Upper lobe of left lung (tissue), 4 donors: ENCODE measurements at regions not wholly inside any gene's neighbourhood (a gene's known extent, or its start where the extent isn't known, plus 50 kb on each side); places are given as distances from the start of the nearest gene placed in this dataset.

Experiments
- CTCF ChIP-seq, 6 experiments: fragments of 450-650 bp in 4 of 6; fragments of 200-600 bp in 2 of 6; sonication (generic) in 2 of 6; IDR thresholded peaks; one replicate each; pipeline ENCODE4 v1.5.1; 2016 to 2019; ENCODE audit warnings: antibody characterized with exemption in 6 of 6
- EP300 ChIP-seq, 4 donors: sonication (generic); formaldehyde crosslinking; IDR thresholded peaks; one replicate each; pipeline ENCODE4 v1.5.1; 2017; ENCODE audit warnings: antibody characterized with exemption in 4 of 4, control low read depth in 2 of 4
- POLR2A ChIP-seq, 4 donors: fragments of 450-650 bp; IDR thresholded peaks; one replicate each; pipeline ENCODE4 v1.5.1; 2016 to 2017; ENCODE audit warnings: antibody characterized with exemption in 4 of 4, mild to moderate bottlenecking in 2 of 4

GRCh38 chr10:47130491-47130890 is 169.5 kb upstream of the GDF10 start:
- no peak for TF ChIP-seq CTCF (IDR thresholded peaks at IDR 0.05)
- TF ChIP-seq EP300 (IDR thresholded peaks at IDR 0.05), result no peak
- TF ChIP-seq POLR2A (IDR thresholded peaks at IDR 0.05), result no peak
